Mammary epithelial cell (primary cell): ENCODE measurements at regions not wholly inside any gene's neighbourhood (a gene's known extent, or its start where the extent isn't known, plus 50 kb on each side); places are given as distances from the start of the nearest gene placed in this dataset.

ENCODE experiments used
- EZH2 ChIP-seq: IDR thresholded peaks from 2 replicates; pipeline ENCODE4 v1.6.1; 2012; ENCODE audit warnings: low read length, inconsistent platforms, borderline replicate concordance
- TF ChIP-seq, protein P1 (sequence below), 2 donors: IDR thresholded peaks in 1 of 2; conservative IDR thresholded peaks in 1 of 2; 2 replicates each; pipeline ENCODE4 v1.5.1; 2011 to 2012; ENCODE audit warnings: inconsistent platforms in 2 of 2, low read length in 2 of 2, mild to moderate bottlenecking in 2 of 2, control low read depth in 1 of 2, low read depth in 1 of 2; ENCODE audit not compliant: insufficient read depth in 1 of 2; ENCODE audit errors: extremely low read depth in 1 of 2

- TF ChIP-seq, protein P1, sequence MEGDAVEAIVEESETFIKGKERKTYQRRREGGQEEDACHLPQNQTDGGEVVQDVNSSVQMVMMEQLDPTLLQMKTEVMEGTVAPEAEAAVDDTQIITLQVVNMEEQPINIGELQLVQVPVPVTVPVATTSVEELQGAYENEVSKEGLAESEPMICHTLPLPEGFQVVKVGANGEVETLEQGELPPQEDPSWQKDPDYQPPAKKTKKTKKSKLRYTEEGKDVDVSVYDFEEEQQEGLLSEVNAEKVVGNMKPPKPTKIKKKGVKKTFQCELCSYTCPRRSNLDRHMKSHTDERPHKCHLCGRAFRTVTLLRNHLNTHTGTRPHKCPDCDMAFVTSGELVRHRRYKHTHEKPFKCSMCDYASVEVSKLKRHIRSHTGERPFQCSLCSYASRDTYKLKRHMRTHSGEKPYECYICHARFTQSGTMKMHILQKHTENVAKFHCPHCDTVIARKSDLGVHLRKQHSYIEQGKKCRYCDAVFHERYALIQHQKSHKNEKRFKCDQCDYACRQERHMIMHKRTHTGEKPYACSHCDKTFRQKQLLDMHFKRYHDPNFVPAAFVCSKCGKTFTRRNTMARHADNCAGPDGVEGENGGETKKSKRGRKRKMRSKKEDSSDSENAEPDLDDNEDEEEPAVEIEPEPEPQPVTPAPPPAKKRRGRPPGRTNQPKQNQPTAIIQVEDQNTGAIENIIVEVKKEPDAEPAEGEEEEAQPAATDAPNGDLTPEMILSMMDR (conservative IDR thresholded peaks at IDR 0.05 in 1 of 2, IDR thresholded peaks at IDR 0.05 in 1 of 2; ENCODE audit: extremely low read depth in 1 of 2, insufficient read depth in 1 of 2, low read depth in 1 of 2, low read length in 2 of 2): no peak
- no peak for TF ChIP-seq EZH2
Measured at GRCh38 chr7:33792041-33792440, 113.3 kb upstream of the BMPER start.
